Smooth muscle cell (in vitro differentiated cells): ENCODE measurements at regions not wholly inside any gene's neighbourhood (a gene's known extent, or its start where the extent isn't known, plus 50 kb on each side); places are given as distances from the start of the nearest gene placed in this dataset.

Source experiments
- DNase-seq: peaks from one replicate; lab custom pipeline; 2025; ENCODE audit not compliant: unreplicated experiment; lab: John Stamatoyannopoulos, UW
- H2AFZ ChIP-seq: fragments of 200-600 bp; sonication (generic); 2 replicates; pipeline ENCODE4 v1.6.0; 2016; ENCODE audit warnings: antibody characterized with exemption, low read depth, mild to moderate bottlenecking
- H3F3A ChIP-seq: fragments of 200-600 bp; sonication (generic); 2 replicates; pipeline ENCODE4 v1.6.0; 2017; ENCODE audit warnings: antibody characterized with exemption, low read depth
- H3K27ac ChIP-seq: fragments of 200-600 bp; sonication (generic); 2 replicates; pipeline ENCODE4 v1.5.1; 2016; ENCODE audit warnings: low read depth, mild to moderate bottlenecking
- H3K27me3 ChIP-seq: fragments of 200-600 bp; sonication (generic); 2 replicates; pipeline ENCODE4 v1.6.1; 2016; ENCODE audit warnings: low read depth, mild to moderate bottlenecking
- H3K36me3 ChIP-seq: fragments of 200-600 bp; sonication (generic); 2 replicates; pipeline ENCODE4 v1.5.1; 2016; ENCODE audit warnings: low read depth
- H3K4me1 ChIP-seq: fragments of 200-600 bp; sonication (generic); 2 replicates; pipeline ENCODE4 v1.5.1; 2016; ENCODE audit warnings: low read depth
- H3K4me2 ChIP-seq: fragments of 200-600 bp; sonication (generic); 2 replicates; pipeline ENCODE4 v1.6.0; 2016; ENCODE audit warnings: mild to moderate bottlenecking
- H3K4me3 ChIP-seq: fragments of 200-600 bp; sonication (generic); 2 replicates; pipeline ENCODE4 v1.5.1; 2016; ENCODE audit warnings: mild to moderate bottlenecking
- H3K79me2 ChIP-seq: fragments of 200-600 bp; sonication (generic); 2 replicates; pipeline ENCODE4 v1.6.0; 2016; ENCODE audit warnings: low read depth, mild to moderate bottlenecking
- H3K9ac ChIP-seq: fragments of 200-600 bp; sonication (generic); 2 replicates; pipeline ENCODE4 v1.6.0; 2016; ENCODE audit warnings: low read depth
- H3K9me3 ChIP-seq: fragments of 200-600 bp; sonication (generic); replicated peaks from 2 replicates; pipeline ENCODE4 v1.5.1; 2016; ENCODE audit warnings: low read depth
- H4K20me1 ChIP-seq: fragments of 200-600 bp; sonication (generic); 2 replicates; pipeline ENCODE4 v1.6.0; 2016; ENCODE audit warnings: low read depth
- WGBS: methylation state at CpG from one replicate; pipeline ENCODE4 v1.1.7; 2016; ENCODE audit warnings: low lambda C conversion rate; 5-methylcytosine and 5-hydroxymethylcytosine counted together
- TF ChIP-seq, protein P1 (sequence below): fragments of 200-600 bp; sonication (generic); IDR thresholded peaks from 2 replicates; pipeline ENCODE4 v1.5.1; 2017; ENCODE audit warnings: borderline replicate concordance, mild to moderate bottlenecking, antibody characterized with exemption; ENCODE audit not compliant: insufficient read depth, poor library complexity, severe bottlenecking

DNA sequence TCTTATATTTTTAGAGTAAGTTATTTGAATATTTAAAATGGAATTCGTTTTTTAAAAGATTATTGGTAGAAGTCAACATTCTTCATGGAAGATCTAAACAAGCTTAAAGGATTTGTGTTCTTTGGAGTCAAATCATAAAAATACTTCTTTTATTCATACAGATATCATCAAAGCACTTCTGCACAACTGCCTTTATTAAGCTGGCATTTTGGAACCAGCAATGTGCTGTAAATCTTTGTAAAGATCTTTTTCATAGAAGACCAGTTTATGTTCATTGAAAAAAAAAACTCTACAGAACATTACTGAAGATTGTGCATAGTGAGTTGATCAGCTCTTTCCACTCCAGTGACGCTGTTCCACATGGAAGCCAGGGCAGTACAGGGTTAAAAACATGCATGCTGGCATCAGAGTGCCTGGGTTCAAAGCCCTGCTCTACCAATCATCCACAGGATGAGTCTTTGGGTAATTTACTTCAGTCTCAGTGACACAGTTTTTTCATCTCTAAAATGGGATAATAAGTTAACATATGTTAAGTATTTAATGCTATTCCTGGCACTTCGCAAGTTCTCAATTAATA lies 109.6 kb upstream of the SLC38A4 start:
- TF ChIP-seq, protein P1, sequence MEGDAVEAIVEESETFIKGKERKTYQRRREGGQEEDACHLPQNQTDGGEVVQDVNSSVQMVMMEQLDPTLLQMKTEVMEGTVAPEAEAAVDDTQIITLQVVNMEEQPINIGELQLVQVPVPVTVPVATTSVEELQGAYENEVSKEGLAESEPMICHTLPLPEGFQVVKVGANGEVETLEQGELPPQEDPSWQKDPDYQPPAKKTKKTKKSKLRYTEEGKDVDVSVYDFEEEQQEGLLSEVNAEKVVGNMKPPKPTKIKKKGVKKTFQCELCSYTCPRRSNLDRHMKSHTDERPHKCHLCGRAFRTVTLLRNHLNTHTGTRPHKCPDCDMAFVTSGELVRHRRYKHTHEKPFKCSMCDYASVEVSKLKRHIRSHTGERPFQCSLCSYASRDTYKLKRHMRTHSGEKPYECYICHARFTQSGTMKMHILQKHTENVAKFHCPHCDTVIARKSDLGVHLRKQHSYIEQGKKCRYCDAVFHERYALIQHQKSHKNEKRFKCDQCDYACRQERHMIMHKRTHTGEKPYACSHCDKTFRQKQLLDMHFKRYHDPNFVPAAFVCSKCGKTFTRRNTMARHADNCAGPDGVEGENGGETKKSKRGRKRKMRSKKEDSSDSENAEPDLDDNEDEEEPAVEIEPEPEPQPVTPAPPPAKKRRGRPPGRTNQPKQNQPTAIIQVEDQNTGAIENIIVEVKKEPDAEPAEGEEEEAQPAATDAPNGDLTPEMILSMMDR: no peak
- 82% methylated on average over 3 of the region's 3 CpGs for WGBS
- no peaks in the 10 kb centered on the region for H3K27me3 ChIP-seq
- H3K9me3 ChIP-seq: no peaks in the 10 kb centered on the region
- H3K4me1 ChIP-seq: no peaks in the 10 kb centered on the region
- no peaks in the 10 kb centered on the region for H3K36me3 ChIP-seq
- no peaks in the 10 kb centered on the region for H3K79me2 ChIP-seq
- H4K20me1 ChIP-seq: no peaks in the 10 kb centered on the region
- H3K4me3 ChIP-seq: no peak overlapping the region
- DNase-seq: no peak
- H3K9ac ChIP-seq: no peak overlapping the region
- H2AFZ ChIP-seq: no peak overlapping the region
- H3K4me2 ChIP-seq: no peak overlapping the region
- peaks cover 3% of the 10 kb centered on the region for H3F3A ChIP-seq
- H3K27ac ChIP-seq: no peak overlapping the region

DNA sequence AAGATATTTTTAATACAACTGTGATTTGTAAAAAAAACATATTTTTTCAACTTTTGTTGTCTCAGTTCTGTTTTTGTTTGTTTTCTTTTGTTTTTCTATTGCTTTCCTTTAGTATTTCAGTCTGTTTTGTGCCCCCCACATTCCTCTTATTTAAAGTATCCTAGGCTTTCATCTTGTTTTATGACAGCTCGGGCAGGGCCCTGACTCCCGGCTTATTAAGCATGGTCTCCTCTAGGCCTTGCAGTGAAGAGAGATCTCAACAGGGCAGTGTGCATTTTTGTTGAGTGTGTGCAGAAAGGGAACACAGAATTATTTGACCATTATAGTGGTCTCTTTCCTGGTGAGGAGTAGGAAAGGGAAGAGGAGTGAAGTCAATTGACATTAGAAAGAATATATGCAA lies 110.2 kb upstream of the SLC38A4 start:
- H2AFZ ChIP-seq: no peak overlapping the region
- TF ChIP-seq, protein P1: no peak
- H3K27ac ChIP-seq: no peak overlapping the region
- H3K79me2 ChIP-seq: no peaks in the 10 kb centered on the region
- H3K4me3 ChIP-seq: no peak overlapping the region
- H3K4me2 ChIP-seq: no peak overlapping the region
- peaks cover 3% of the 10 kb centered on the region for H3F3A ChIP-seq
- H4K20me1 ChIP-seq: no peaks in the 10 kb centered on the region
- 65% methylated on average over 2 of the region's 2 CpGs for WGBS
- H3K36me3 ChIP-seq: no peaks in the 10 kb centered on the region
- no peaks in the 10 kb centered on the region for H3K4me1 ChIP-seq
- no peaks in the 10 kb centered on the region for H3K9me3 ChIP-seq
- H3K9ac ChIP-seq: no peak overlapping the region
- no peak for DNase-seq
- no peaks in the 10 kb centered on the region for H3K27me3 ChIP-seq

DNA sequence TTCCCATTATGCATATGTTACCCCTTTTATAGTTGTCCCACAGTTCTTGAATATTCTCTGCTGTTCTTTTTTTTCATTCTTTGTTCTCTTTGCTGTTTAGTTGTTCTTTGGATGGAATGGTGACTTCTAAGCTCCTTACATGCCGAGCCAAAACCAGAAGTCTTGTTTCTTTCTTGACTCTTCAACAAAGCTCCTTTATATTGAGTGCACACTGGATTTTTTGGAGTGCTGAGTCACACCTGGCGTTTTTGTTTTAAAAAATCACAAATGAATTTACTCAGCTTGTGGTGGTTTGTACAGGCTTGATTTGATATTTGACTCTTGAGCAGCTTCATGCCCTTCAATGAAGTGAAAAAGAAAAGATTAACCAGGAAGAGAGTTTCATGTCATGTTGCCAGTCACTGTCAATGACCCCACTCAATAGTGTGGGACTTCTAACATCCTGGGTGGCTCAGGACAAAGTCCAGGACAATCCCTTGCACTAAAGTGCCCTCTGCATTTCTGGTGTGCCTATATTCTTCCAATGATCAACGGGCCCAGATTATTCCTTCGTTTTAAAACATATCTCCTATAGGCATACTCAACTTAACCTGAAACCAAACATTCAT lies 112.4 kb upstream of the SLC38A4 start:
- no peaks in the 10 kb centered on the region for H3K36me3 ChIP-seq
- H3K27me3 ChIP-seq: no peaks in the 10 kb centered on the region
- no peaks in the 10 kb centered on the region for H3K9me3 ChIP-seq
- no peak overlapping the region for H3K27ac ChIP-seq
- no peak overlapping the region for H2AFZ ChIP-seq
- peaks cover 3% of the 10 kb centered on the region for H3F3A ChIP-seq
- no peaks in the 10 kb centered on the region for H4K20me1 ChIP-seq
- H3K4me1 ChIP-seq: no peaks in the 10 kb centered on the region
- H3K4me3 ChIP-seq: no peak overlapping the region
- H3K79me2 ChIP-seq: no peaks in the 10 kb centered on the region
- H3K9ac ChIP-seq: no peak overlapping the region
- 83% methylated on average over 4 of the region's 4 CpGs for WGBS
- no peak for DNase-seq
- H3K4me2 ChIP-seq: no peak overlapping the region
- TF ChIP-seq, protein P1: no peak

DNA sequence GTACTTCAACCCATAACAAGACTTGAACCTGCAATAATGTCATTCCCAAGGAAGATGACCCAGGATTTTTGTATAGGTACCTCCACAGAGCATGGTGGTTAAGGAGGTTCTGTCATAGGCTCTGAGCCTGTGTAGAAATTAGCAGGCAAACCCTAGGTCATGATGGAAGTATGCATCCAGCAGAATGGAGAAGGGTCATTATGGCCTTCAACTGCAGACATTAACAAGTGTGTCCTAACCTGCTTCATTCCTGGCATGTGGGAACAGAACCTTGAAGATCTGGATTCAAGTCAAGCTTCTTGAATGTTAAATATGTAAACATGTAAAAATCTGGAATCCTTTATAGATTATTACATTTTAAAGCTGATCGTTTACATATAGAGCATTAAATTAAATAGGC lies 116.2 kb upstream of the SLC38A4 start:
- Histone ChIP-seq H3K4me1 (no peaks in the 10 kb centered on the region), H3K36me3 (no peaks in the 10 kb centered on the region), H3K4me3 (no peak overlapping the region), H3K79me2 (no peaks in the 10 kb centered on the region), H3K9ac (no peak overlapping the region), H3K9me3 (no peaks in the 10 kb centered on the region), H3K27me3 (no peaks in the 10 kb centered on the region), H3K4me2 (no peak overlapping the region), H3F3A (no peaks in the 10 kb centered on the region), H2AFZ (no peak overlapping the region), H4K20me1 (no peaks in the 10 kb centered on the region), H3K27ac (no peak overlapping the region)
- 92% methylated on average over 1 of the region's 1 CpG for WGBS
- no peak for DNase-seq
- TF ChIP-seq, protein P1: no peak
